Muscle of leg (tissue), 3 donors: ENCODE measurements at regions not wholly inside any gene's neighbourhood (a gene's known extent, or its start where the extent isn't known, plus 50 kb on each side); places are given as distances from the start of the nearest gene placed in this dataset.
"Not testable (repeated sequence)": the region's sequence is repeated elsewhere in the genome, so short reads cannot be mapped to it uniquely, and the experiment has no call there.

Experiments used
- DNase-seq: peaks from one replicate; pipeline ENCODE4 v3.0.0; 2013
- H3K27ac ChIP-seq: one replicate; pipeline ENCODE4 v1.5.1; 2013; ENCODE audit warnings: mild to moderate bottlenecking, low read length, control low read depth
- H3K27me3 ChIP-seq: one replicate; pipeline ENCODE4 v1.6.1; 2013; ENCODE audit warnings: low read length; ENCODE audit not compliant: control insufficient read depth, insufficient read depth
- H3K36me3 ChIP-seq: one replicate; pipeline ENCODE4 v1.6.1; 2013; ENCODE audit warnings: low read length; ENCODE audit not compliant: control insufficient read depth, insufficient read depth
- H3K4me1 ChIP-seq: one replicate; pipeline ENCODE4 v1.6.1; 2013; ENCODE audit warnings: low read length; ENCODE audit not compliant: control insufficient read depth, insufficient read depth
- H3K4me3 ChIP-seq: one replicate; pipeline ENCODE4 v1.5.1; 2013; ENCODE audit warnings: low read length, control low read depth
- H3K9me3 ChIP-seq: replicated peaks from 2 replicates; pipeline ENCODE4 v1.6.1; 2013; ENCODE audit warnings: low read depth, low read length; ENCODE audit not compliant: control insufficient read depth
- WGBS: methylation state at CpG from one replicate; pipeline ENCODE4 v1.1.5; 2013; ENCODE audit warnings: missing lambda C conversion rate; ENCODE audit not compliant: insufficient coverage; 5-methylcytosine and 5-hydroxymethylcytosine counted together

DNA sequence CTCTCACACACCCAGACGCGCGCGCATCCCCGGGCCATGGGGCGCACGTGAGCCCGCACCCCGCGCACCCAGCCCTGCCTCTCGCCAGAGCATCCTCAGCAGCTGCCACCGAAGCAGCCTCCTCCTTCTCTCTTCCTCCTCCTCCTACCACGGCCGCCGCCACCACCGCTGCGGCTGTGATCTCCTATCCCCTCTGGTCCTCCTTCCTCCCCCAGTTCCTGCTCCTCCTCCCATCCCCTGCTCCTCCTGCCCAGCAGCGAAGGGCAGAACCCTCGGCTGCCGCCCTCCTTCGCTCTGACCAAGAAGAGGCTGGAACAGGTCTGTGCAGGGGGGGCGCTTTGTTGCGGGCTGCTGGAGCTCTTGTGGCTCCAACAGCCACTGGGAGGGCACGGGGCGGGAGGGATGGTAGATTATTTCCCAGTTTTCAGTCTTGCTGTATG is 148.7 kb upstream of the CHRDL1 start:
- no peak for DNase-seq
- peaks cover 2% of the 10 kb centered on the region for H3K4me1 ChIP-seq
- H3K27ac ChIP-seq = no peak overlapping the region
- WGBS = 21% methylated on average over 13 of the region's 25 CpGs
- peaks cover 30% of the 10 kb centered on the region for H3K27me3 ChIP-seq
- H3K36me3 ChIP-seq = no peaks in the 10 kb centered on the region
- peak overlapping the region; percentile 25 for H3K4me3 ChIP-seq
- H3K9me3 ChIP-seq = no peaks in the 10 kb centered on the region

GRCh38 chrX:110941906-110942305 is 146.3 kb upstream of the CHRDL1 start:
- Histone ChIP-seq H3K27me3 (peaks cover 38% of the 10 kb centered on the region), H3K36me3 (no peaks in the 10 kb centered on the region), H3K4me3 (no peak overlapping the region), H3K9me3 (no peaks in the 10 kb centered on the region), H3K4me1 (peaks cover 2% of the 10 kb centered on the region), H3K27ac (no peak overlapping the region)
- no peak for DNase-seq

DNA sequence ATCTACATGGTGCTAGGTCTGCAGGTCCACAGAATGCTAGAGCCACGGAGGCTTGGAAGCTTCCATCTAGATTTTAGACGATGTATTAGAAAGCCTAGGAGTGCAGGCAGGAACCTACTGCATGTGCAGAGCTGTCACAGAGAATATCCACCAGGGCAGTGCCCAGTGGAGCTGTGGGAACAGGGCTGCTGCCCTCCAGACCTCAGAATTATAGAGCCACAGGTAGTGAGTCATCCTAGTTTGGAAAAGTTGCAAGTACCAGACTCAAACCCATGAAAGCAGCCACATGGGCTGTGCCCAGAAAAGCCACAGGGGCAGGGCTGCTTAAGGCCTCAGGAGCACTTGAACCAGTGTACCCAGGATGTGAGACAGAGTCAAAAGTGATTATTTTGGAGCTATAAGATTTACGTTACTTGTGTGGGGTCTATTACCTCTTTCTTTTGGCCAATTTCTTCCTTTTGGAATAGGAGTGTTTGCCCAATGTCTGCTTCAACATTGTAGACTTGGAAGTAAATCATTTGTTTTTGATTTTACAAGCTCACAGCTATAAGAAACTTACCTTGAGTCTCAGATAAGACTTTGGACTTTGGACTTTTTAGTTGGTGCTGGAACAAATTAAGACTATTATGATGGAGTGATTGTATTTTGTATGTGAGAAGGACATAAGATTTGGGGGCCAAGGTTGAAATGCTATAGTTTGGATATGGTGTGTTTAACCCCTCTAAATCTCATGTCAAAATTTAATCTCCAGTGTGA is 143.5 kb upstream of the CHRDL1 start:
- no peaks in the 10 kb centered on the region for H3K4me1 ChIP-seq
- no peaks in the 10 kb centered on the region for H3K9me3 ChIP-seq
- H3K36me3 ChIP-seq = no peaks in the 10 kb centered on the region
- 47% methylated on average over 2 of the region's 3 CpGs for WGBS
- DNase-seq = no peak
- H3K4me3 ChIP-seq = no peak overlapping the region
- H3K27ac ChIP-seq = no peak overlapping the region
- peaks cover 30% of the 10 kb centered on the region for H3K27me3 ChIP-seq

DNA sequence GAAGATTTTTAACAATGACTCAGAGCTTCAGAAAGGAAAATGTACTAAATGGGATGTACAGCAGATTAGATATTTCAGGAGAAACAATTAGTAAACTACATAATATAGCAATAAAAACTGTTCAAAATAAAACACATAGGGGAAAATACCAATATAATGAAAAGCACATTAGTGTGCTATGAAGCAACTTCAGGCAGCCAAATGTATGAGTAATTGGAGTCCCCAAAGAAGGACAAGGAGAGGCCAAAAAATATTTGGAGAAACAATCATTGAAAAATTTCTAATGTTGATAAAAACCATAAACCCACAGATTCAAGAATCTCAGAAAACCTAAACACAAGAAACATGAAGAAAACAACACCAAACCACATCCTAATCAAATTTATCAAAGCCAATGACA is 129.3 kb upstream of the CHRDL1 start:
- Histone ChIP-seq H3K27me3 (peaks cover 5% of the 10 kb centered on the region), H3K4me3 (no peak overlapping the region), H3K9me3 (no peaks in the 10 kb centered on the region), H3K36me3 (no peaks in the 10 kb centered on the region), H3K4me1 (no peaks in the 10 kb centered on the region), H3K27ac (no peak overlapping the region)
- no peak for DNase-seq

DNA sequence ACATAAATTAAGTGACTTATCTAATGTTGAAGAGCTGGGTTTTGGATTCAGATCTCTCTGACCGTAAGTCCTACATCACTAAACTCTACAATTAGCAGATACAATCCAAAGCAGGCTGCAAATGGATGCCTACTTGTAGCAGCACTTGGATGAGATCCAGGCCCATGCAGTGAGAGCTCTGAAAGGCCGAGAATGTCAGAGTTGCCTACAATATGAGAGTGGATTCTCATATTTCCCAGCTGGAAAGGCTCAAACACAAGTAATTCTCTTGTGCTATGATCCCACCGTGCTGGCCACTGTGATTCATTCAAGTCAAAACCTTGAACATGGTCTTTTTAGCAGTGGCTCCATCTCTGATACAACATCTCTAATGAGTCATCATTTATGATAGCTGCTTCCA is 125.4 kb upstream of the CHRDL1 start:
- WGBS = 44% methylated on average over 2 of the region's 3 CpGs
- no peaks in the 10 kb centered on the region for H3K4me1 ChIP-seq
- DNase-seq = peak; percentile 11
- peaks cover 11% of the 10 kb centered on the region for H3K27me3 ChIP-seq
- no peak overlapping the region for H3K27ac ChIP-seq
- no peaks in the 10 kb centered on the region for H3K36me3 ChIP-seq
- no peak overlapping the region for H3K4me3 ChIP-seq
- H3K9me3 ChIP-seq = no peaks in the 10 kb centered on the region

DNA sequence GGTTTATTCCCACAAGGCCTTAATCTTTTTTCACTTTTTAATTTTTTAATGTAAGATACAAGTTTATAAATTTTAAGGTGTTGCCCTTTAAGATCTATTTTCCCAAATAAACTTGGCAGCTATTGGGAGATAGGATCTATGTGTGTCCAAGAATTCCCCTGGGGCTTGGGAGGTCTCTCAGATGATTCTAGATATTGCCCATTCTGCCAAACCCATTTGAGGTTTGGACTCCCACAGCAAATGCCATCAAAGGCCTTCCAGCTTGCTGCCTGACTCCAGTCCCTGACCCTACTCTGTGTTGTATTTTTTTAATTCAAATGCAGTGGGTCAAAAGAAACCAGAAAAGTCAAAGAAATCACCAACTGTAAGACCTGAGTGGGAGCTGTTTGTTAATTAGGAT is 120.0 kb upstream of the CHRDL1 start:
- H3K4me1 ChIP-seq = peaks cover 3% of the 10 kb centered on the region
- no peak overlapping the region for H3K27ac ChIP-seq
- peak; percentile 10 for DNase-seq
- no peaks in the 10 kb centered on the region for H3K9me3 ChIP-seq
- no peaks in the 10 kb centered on the region for H3K36me3 ChIP-seq
- no peak overlapping the region for H3K4me3 ChIP-seq
- peaks cover 12% of the 10 kb centered on the region for H3K27me3 ChIP-seq

DNA sequence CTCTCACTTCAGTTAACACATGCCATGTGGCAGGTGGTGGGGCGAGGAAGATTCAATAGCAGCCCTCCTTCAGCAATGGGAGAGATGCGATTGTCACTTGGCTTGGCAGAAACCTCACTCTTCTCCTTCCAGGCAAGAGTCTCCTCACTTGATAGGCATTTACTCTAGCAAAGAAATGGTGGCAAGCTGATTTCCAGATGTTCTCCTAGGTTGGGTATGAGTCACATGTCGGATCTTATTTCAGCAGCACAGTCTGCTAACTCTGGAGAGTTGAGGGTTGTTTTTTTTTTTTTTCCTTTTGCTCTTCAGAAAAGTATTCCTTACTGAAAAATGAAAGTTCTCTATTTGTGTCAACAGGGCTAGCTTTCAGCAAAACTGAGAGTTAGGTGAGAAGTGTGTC is 119.5 kb upstream of the CHRDL1 start:
- no peaks in the 10 kb centered on the region for H3K36me3 ChIP-seq
- DNase-seq = peak; percentile 84
- no peak overlapping the region for H3K4me3 ChIP-seq
- H3K4me1 ChIP-seq = peaks cover 3% of the 10 kb centered on the region
- H3K27ac ChIP-seq = no peak overlapping the region
- H3K27me3 ChIP-seq = peaks cover 9% of the 10 kb centered on the region
- 20% methylated on average over 1 of the region's 3 CpGs for WGBS
- no peaks in the 10 kb centered on the region for H3K9me3 ChIP-seq

DNA sequence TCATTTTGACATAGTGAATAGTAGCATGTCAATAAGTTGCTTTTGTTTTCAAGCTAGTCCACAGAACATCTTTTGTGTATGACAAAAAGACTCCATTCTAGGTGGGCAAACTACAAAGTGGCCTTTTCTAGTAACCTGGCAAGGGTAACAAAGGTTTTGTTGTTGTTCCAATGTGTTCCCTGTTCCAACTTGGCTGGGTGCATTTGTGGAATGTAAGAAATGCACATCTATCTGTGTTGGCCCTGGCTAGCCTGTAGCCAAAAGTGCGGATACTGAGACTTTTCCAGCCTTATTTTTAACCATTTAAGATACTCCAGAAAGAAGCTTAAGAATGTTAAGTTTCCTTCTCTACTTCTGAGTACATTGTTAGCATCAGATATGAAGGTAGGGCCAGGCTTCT is 118.7 kb upstream of the CHRDL1 start:
- peak; percentile 10 for DNase-seq
- peaks cover 3% of the 10 kb centered on the region for H3K4me1 ChIP-seq
- H3K27ac ChIP-seq = no peak overlapping the region
- peaks cover 9% of the 10 kb centered on the region for H3K27me3 ChIP-seq
- no peaks in the 10 kb centered on the region for H3K36me3 ChIP-seq
- WGBS = no CpG with 5 or more reads among the region's 1 CpG
- H3K9me3 ChIP-seq = no peaks in the 10 kb centered on the region
- no peak overlapping the region for H3K4me3 ChIP-seq

GRCh38 chrX:110904747-110905146 is 109.1 kb upstream of the CHRDL1 start:
- H3K4me3 ChIP-seq, H3K4me1 ChIP-seq, DNase-seq, H3K9me3 ChIP-seq, H3K36me3 ChIP-seq, H3K27me3 ChIP-seq, H3K27ac ChIP-seq: not testable (repeated sequence)

GRCh38 chrX:110881971-110882370 is 86.4 kb upstream of the CHRDL1 start:
- no peak for DNase-seq
- Histone ChIP-seq H3K4me3 (no peak overlapping the region), H3K27ac (no peak overlapping the region), H3K27me3 (peaks cover 7% of the 10 kb centered on the region), H3K9me3 (peaks cover 9% of the 10 kb centered on the region), H3K36me3 (no peaks in the 10 kb centered on the region), H3K4me1 (no peaks in the 10 kb centered on the region)
- no CpG with 5 or more reads among the region's 1 CpG for WGBS

- H3K9me3 ChIP-seq = peaks cover 7% of the 10 kb centered on the region
- H3K4me1 ChIP-seq = no peaks in the 10 kb centered on the region
- peaks cover 7% of the 10 kb centered on the region for H3K27me3 ChIP-seq
- H3K36me3 ChIP-seq = no peaks in the 10 kb centered on the region
- no peak overlapping the region for H3K27ac ChIP-seq
- H3K4me3 ChIP-seq = no peak overlapping the region
- DNase-seq = peak; percentile 51
Observed at GRCh38 chrX:110877326-110877725, 81.7 kb upstream of the CHRDL1 start.
